Lower lobe of right lung (tissue), 2 donors: ENCODE measurements at regions not wholly inside any gene's neighbourhood (a gene's known extent, or its start where the extent isn't known, plus 50 kb on each side); places are given as distances from the start of the nearest gene placed in this dataset.

Experiments
- ATAC-seq, 2 donors: fragments of 200-7000 bp; cut with Tn5 transposase; one replicate each; pipeline ENCODE4 v1.9.1; 2020 to 2022; ENCODE audit warnings: mild to moderate bottlenecking in 2 of 2, moderate library complexity in 2 of 2
- DNase-seq: peaks from one replicate; pipeline ENCODE4 v3.0.0-alpha.2; 2020
- H3K27ac ChIP-seq: fragments of 200-600 bp; one replicate; pipeline ENCODE4 v1.8.0; 2022
- H3K27me3 ChIP-seq: fragments of 200-600 bp; one replicate; pipeline ENCODE4 v1.8.0; 2022; ENCODE audit warnings: low read depth
- H3K36me3 ChIP-seq: fragments of 200-600 bp; one replicate; pipeline ENCODE4 v1.8.0; 2022; ENCODE audit warnings: mild to moderate bottlenecking
- H3K4me1 ChIP-seq: fragments of 200-600 bp; one replicate; pipeline ENCODE4 v1.8.0; 2022
- H3K4me3 ChIP-seq: fragments of 200-600 bp; one replicate; pipeline ENCODE4 v1.8.0; 2022; ENCODE audit warnings: mild to moderate bottlenecking
- H3K9me3 ChIP-seq: fragments of 200-600 bp; one replicate; pipeline ENCODE4 v1.8.0; 2022
- CTCF ChIP-seq: fragments of 200-600 bp; IDR thresholded peaks from one replicate; pipeline ENCODE4 v1.8.0; 2022; ENCODE audit warnings: antibody characterized with exemption, mild to moderate bottlenecking
- intact Hi-C: fragments of 100-400 bp; cut with DNase I; formaldehyde crosslinking; loops from one replicate; pipeline ENCODE4 v1.11.0; 2022
- donor health status: DM: no; HTN: yes; CAD: no; lungs with severe emphysema.

- no peaks in the 10 kb centered on the region for H3K27me3 ChIP-seq
- DNase-seq (no peak), ATAC-seq (no peak)
- H3K27ac ChIP-seq: no peak overlapping the region
- no peak overlapping the region for H3K4me3 ChIP-seq
- no peaks in the 10 kb centered on the region for H3K4me1 ChIP-seq
- intact Hi-C loops: no loop called here
- no peaks in the 10 kb centered on the region for H3K9me3 ChIP-seq
- H3K36me3 ChIP-seq: no peaks in the 10 kb centered on the region
- no peak for TF ChIP-seq CTCF
Measured at GRCh38 chr1:187878883-187879282, 1050.1 kb downstream of the PLA2G4A start.

GRCh38 chr1:187883356-187883755, 1054.6 kb downstream of the PLA2G4A start:
- Histone ChIP-seq H3K27me3 (no peaks in the 10 kb centered on the region), H3K27ac (no peak overlapping the region), H3K36me3 (no peaks in the 10 kb centered on the region), H3K4me1 (no peaks in the 10 kb centered on the region), H3K9me3 (no peaks in the 10 kb centered on the region), H3K4me3 (no peak overlapping the region)
- DNase-seq (no peak), ATAC-seq (no peak)
- no peak for TF ChIP-seq CTCF
- intact Hi-C loops: no loop called here

- Histone ChIP-seq H3K4me1 (no peaks in the 10 kb centered on the region), H3K36me3 (no peaks in the 10 kb centered on the region), H3K27me3 (no peaks in the 10 kb centered on the region), H3K9me3 (no peaks in the 10 kb centered on the region), H3K4me3 (no peak overlapping the region), H3K27ac (no peak overlapping the region)
- DNase-seq (no peak), ATAC-seq (no peak)
- no peak for TF ChIP-seq CTCF
- intact Hi-C loops: no loop called here
Measured at GRCh38 chr1:187891993-187892682, 1063.4 kb downstream of the PLA2G4A start.

GRCh38 chr1:187892683-187893039, 1063.9 kb downstream of the PLA2G4A start:
- Histone ChIP-seq H3K36me3 (no peaks in the 10 kb centered on the region), H3K4me1 (no peaks in the 10 kb centered on the region), H3K9me3 (no peaks in the 10 kb centered on the region), H3K27ac (no peak overlapping the region), H3K27me3 (no peaks in the 10 kb centered on the region), H3K4me3 (no peak overlapping the region)
- intact Hi-C loops: no loop called here
- TF ChIP-seq CTCF: no peak
- no peak for DNase-seq
- no peak for ATAC-seq

- intact Hi-C loops: no loop called here
- DNase-seq (no peak), ATAC-seq (no peak)
- Histone ChIP-seq H3K36me3 (no peaks in the 10 kb centered on the region), H3K9me3 (no peaks in the 10 kb centered on the region), H3K27me3 (no peaks in the 10 kb centered on the region), H3K4me3 (no peak overlapping the region), H3K27ac (no peak overlapping the region), H3K4me1 (no peaks in the 10 kb centered on the region)
- no peak for TF ChIP-seq CTCF
Measured at GRCh38 chr1:187893471-187893870, 1064.7 kb downstream of the PLA2G4A start.
